ENCODE measurements at regions not wholly inside any gene's neighbourhood (a gene's known extent, or its start where the extent isn't known, plus 50 kb on each side); places are given as distances from the start of the nearest gene placed in this dataset.

DNA sequence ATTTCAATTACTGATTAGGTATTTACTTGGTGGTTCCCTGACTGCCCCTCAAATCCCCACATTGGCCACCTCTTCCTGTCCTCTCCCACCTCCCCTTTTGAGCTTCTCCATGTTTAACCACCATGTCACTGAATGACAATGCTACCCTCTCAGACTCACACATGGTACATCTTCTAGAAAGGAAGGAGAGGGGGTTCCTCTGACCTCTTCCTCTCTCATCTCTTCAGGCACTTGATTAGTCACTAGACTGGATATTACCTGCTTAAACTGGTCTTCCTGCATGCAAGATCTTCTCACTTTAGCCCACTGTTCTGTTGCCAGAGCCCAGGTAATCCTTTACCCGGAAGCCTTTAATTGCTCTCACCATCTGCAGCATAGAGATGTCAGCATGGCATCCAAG, 64.9 kb downstream of the DIPK2A start:
- TF ChIP-seq CTCF (IDR thresholded peaks at IDR 0.05; ENCODE audit: insufficient read depth, low read depth, low read length) (no peak), EZH2 (IDR thresholded peaks at IDR 0.05; ENCODE audit: insufficient read depth, low read length) (no peak)

All from astrocyte (in vitro differentiated cells and primary cell).